ENCODE measurements at regions not wholly inside any gene's neighbourhood (a gene's known extent, or its start where the extent isn't known, plus 50 kb on each side); places are given as distances from the start of the nearest gene placed in this dataset.

DNA sequence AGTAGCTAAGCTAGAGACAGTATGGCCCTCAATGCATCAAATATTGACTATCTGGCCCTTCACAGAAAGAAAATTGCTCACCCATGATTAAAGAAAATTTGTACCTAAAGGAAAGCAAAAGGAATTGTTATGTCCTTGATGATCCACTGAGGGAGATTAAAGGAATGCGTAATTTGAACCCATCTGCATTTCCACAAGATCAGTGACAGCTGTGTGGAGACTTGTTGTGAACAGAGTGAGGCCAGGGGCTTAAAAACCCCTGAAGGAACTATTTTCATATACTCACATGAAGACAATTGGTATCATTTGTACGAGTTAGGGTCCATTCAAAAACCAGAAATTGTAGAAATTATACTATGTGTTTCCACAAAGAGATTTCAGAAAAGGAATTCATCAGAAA is 1908.1 kb upstream of the SEL1L start:
- TF ChIP-seq, protein P1, sequence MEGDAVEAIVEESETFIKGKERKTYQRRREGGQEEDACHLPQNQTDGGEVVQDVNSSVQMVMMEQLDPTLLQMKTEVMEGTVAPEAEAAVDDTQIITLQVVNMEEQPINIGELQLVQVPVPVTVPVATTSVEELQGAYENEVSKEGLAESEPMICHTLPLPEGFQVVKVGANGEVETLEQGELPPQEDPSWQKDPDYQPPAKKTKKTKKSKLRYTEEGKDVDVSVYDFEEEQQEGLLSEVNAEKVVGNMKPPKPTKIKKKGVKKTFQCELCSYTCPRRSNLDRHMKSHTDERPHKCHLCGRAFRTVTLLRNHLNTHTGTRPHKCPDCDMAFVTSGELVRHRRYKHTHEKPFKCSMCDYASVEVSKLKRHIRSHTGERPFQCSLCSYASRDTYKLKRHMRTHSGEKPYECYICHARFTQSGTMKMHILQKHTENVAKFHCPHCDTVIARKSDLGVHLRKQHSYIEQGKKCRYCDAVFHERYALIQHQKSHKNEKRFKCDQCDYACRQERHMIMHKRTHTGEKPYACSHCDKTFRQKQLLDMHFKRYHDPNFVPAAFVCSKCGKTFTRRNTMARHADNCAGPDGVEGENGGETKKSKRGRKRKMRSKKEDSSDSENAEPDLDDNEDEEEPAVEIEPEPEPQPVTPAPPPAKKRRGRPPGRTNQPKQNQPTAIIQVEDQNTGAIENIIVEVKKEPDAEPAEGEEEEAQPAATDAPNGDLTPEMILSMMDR (IDR thresholded peaks at IDR 0.05): no peak
- no peak for TF ChIP-seq POLR2A (IDR thresholded peaks at IDR 0.05)
